Caco-2 (cell line): ENCODE measurements at regions not wholly inside any gene's neighbourhood (a gene's known extent, or its start where the extent isn't known, plus 50 kb on each side); places are given as distances from the start of the nearest gene placed in this dataset.

Experiments
- BruUV-seq: library from RNA; stranded (reverse); fragments of 400-500 nt; replicated peaks from 2 replicates; lab custom pipeline; 2021; lab: Mats Ljungman, UMichigan
- CTCF ChIA-PET: fragments of 300-600 bp; sonication (Branson Sonifier 250); formaldehyde crosslinking; loops from one replicate; lab custom pipeline; 2022; ENCODE audit warnings: antibody characterized with exemption; lab: Charles Lee
- POLR2A ChIA-PET: fragments of 300-600 bp; sonication (Branson Sonifier 250); formaldehyde crosslinking; loops from one replicate; lab custom pipeline; 2022; ENCODE audit warnings: antibody characterized with exemption; lab: Charles Lee
- DNase-seq, 2 experiments: peaks; one replicate each; pipeline versions ENCODE4 v3.0.0 to v3.0.0-alpha.2; 2020 to 2022
- H3K27me3 ChIP-seq: replicated peaks from 2 replicates; pipeline ENCODE4 v1.6.0; 2011; ENCODE audit warnings: low read length; ENCODE audit not compliant: control insufficient read depth, insufficient read depth
- H3K36me3 ChIP-seq: 2 replicates; pipeline ENCODE4 v1.5.1; 2011; ENCODE audit warnings: low read length; ENCODE audit not compliant: control insufficient read depth, insufficient read depth
- H3K4me1 ChIP-seq: fragments of 250-450 bp; sonication (Bioruptor Pico); 2 replicates; pipeline ENCODE4 v1.5.1; 2020; ENCODE audit warnings: mild to moderate bottlenecking
- H3K4me3 ChIP-seq: 2 replicates; pipeline ENCODE4 v1.5.1; 2011; ENCODE audit warnings: low read depth, mild to moderate bottlenecking, control low read depth, low read length
- H3K9me3 ChIP-seq: fragments of 250-450 bp; sonication (Bioruptor Pico); 2 replicates; pipeline ENCODE4 v1.5.1; 2020; ENCODE audit warnings: mild to moderate bottlenecking, moderate library complexity
- H3K27ac Mint-ChIP-seq: one replicate; pipeline ENCODE4 v1.8.0; 2022; ENCODE audit warnings: mixed read lengths; ENCODE audit not compliant: unreplicated experiment
- H3K27me3 Mint-ChIP-seq: one replicate; pipeline ENCODE4 v1.8.0; 2022; ENCODE audit warnings: mixed read lengths; ENCODE audit not compliant: insufficient read depth, unreplicated experiment
- H3K36me3 Mint-ChIP-seq: one replicate; pipeline ENCODE4 v1.8.0; 2022; ENCODE audit warnings: mild to moderate bottlenecking, mixed read lengths; ENCODE audit not compliant: insufficient read depth, unreplicated experiment
- H3K4me1 Mint-ChIP-seq: one replicate; pipeline ENCODE4 v1.8.0; 2022; ENCODE audit warnings: low read depth, mixed read lengths; ENCODE audit not compliant: unreplicated experiment
- H3K4me3 Mint-ChIP-seq: one replicate; pipeline ENCODE4 v1.8.0; 2022; ENCODE audit warnings: mild to moderate bottlenecking, moderate library complexity, mixed read lengths; ENCODE audit not compliant: unreplicated experiment
- H3K9me3 Mint-ChIP-seq: one replicate; pipeline ENCODE4 v1.8.0; 2022; ENCODE audit warnings: mixed read lengths; ENCODE audit not compliant: unreplicated experiment
- CTCF ChIP-seq, 2 experiments: fragments of 200-600 bp in 1 of 2; IDR thresholded peaks; 1 replicate in 1 of 2; 2 replicates in 1 of 2; pipeline versions ENCODE4 v1.5.1 to v1.8.0; 2011 to 2022; ENCODE audit warnings: antibody characterized with exemption in 1 of 2, control low read depth in 1 of 2, inconsistent platforms in 1 of 2, low read depth in 1 of 2, low read length in 1 of 2, mild to moderate bottlenecking in 1 of 2, moderate library complexity in 1 of 2; ENCODE audit not compliant: insufficient read depth in 1 of 2, severe bottlenecking in 1 of 2, unreplicated experiment in 1 of 2
- intact Hi-C: fragments of 100-400 bp; cut with micrococcal nuclease; formaldehyde crosslinking; loops from one replicate; pipeline ENCODE4 v1.10.0; 2022; ENCODE audit not compliant: unreplicated experiment

- Histone ChIP-seq H3K27me3 (no peaks in the 10 kb centered on the region), H3K9me3 (peaks cover 9% of the 10 kb centered on the region), H3K36me3 (no peaks in the 10 kb centered on the region), H3K4me3 (no peak overlapping the region), H3K4me1 (peaks cover 9% of the 10 kb centered on the region; the same call in 1 of the 2 replicates)
- no peaks in the 10 kb centered on the region for H3K36me3 Mint-ChIP-seq
- intact Hi-C loops: no loop called here
- H3K27ac Mint-ChIP-seq: no peak overlapping the region
- CTCF ChIA-PET: no interaction called here
- TF ChIP-seq CTCF (IDR thresholded peaks at IDR 0.05; ENCODE audit: insufficient read depth in 1 of 2, low read depth in 1 of 2, low read length in 1 of 2, severe bottlenecking in 1 of 2, unreplicated experiment in 1 of 2): no peak
- no peaks in the 10 kb centered on the region for H3K27me3 Mint-ChIP-seq
- no peak overlapping the region for H3K4me3 Mint-ChIP-seq
- no peak for DNase-seq
- BruUV-seq: no TSS peak
- H3K9me3 Mint-ChIP-seq: peaks cover 22% of the 10 kb centered on the region
- POLR2A ChIA-PET: interaction anchor here (0.6 to 0.7 kb wide), 2 partner anchors 9 to 1200 kb away, joined by 3 read pairs; no protein-coding TSS in a partner anchor
- no peaks in the 10 kb centered on the region for H3K4me1 Mint-ChIP-seq
Observed at GRCh38 chr20:40414843-40415615, 274.0 kb downstream of the MAFB start.

- H3K4me1 Mint-ChIP-seq: no peaks in the 10 kb centered on the region
- POLR2A ChIA-PET: no interaction called here
- no peaks in the 10 kb centered on the region for H3K27me3 Mint-ChIP-seq
- H3K9me3 Mint-ChIP-seq: peaks cover under 1% of the 10 kb centered on the region
- Histone ChIP-seq H3K4me3 (no peak overlapping the region), H3K4me1 (peaks cover 6% of the 10 kb centered on the region; the same call in 1 of the 2 replicates), H3K9me3 (no peaks in the 10 kb centered on the region), H3K36me3 (no peaks in the 10 kb centered on the region), H3K27me3 (no peaks in the 10 kb centered on the region)
- intact Hi-C loops: no loop called here
- CTCF ChIA-PET: no interaction called here
- TF ChIP-seq CTCF (IDR thresholded peaks at IDR 0.05; ENCODE audit: insufficient read depth in 1 of 2, low read depth in 1 of 2, low read length in 1 of 2, severe bottlenecking in 1 of 2, unreplicated experiment in 1 of 2): no peak
- BruUV-seq: no TSS peak
- H3K27ac Mint-ChIP-seq: no peak overlapping the region
- H3K4me3 Mint-ChIP-seq: no peak overlapping the region
- no peaks in the 10 kb centered on the region for H3K36me3 Mint-ChIP-seq
- DNase-seq: no peak
Observed at GRCh38 chr20:40410028-40410427, 279.0 kb downstream of the MAFB start.

- Histone ChIP-seq H3K4me3 (no peak overlapping the region), H3K36me3 (no peaks in the 10 kb centered on the region), H3K27me3 (no peaks in the 10 kb centered on the region), H3K9me3 (peaks cover 4% of the 10 kb centered on the region; the same call in 1 of the 2 replicates), H3K4me1 (no peaks in the 10 kb centered on the region)
- POLR2A ChIA-PET: no interaction called here
- intact Hi-C loops: no loop called here
- Mint-ChIP-seq H3K27me3 (no peaks in the 10 kb centered on the region), H3K27ac (no peak overlapping the region), H3K36me3 (no peaks in the 10 kb centered on the region), H3K4me1 (no peaks in the 10 kb centered on the region), H3K9me3 (no peaks in the 10 kb centered on the region), H3K4me3 (no peak overlapping the region)
- CTCF ChIA-PET: interaction anchor here (0.6 kb wide), 2 partner anchors 200 to 1794 kb away, joined by 3 to 4 read pairs; no protein-coding TSS in a partner anchor
- no TSS peak for BruUV-seq
- no peak for TF ChIP-seq CTCF (IDR thresholded peaks at IDR 0.05; ENCODE audit: insufficient read depth in 1 of 2, low read depth in 1 of 2, low read length in 1 of 2, severe bottlenecking in 1 of 2, unreplicated experiment in 1 of 2)
- no peak for DNase-seq
Observed at GRCh38 chr20:40397467-40397866, 291.6 kb downstream of the MAFB start.
